Vagina (tissue), 2 donors: ENCODE measurements at regions not wholly inside any gene's neighbourhood (a gene's known extent, or its start where the extent isn't known, plus 50 kb on each side); places are given as distances from the start of the nearest gene placed in this dataset.

Experiments used
- CTCF ChIP-seq, 3 experiments: fragments of 450-650 bp in 2 of 3; fragments of 200-600 bp in 1 of 3; sonication (generic) in 1 of 3; IDR thresholded peaks; one replicate each; pipeline ENCODE4 v1.5.1; 2017 to 2019; ENCODE audit warnings: antibody characterized with exemption in 3 of 3, mild to moderate bottlenecking in 2 of 3, moderate library complexity in 2 of 3
- POLR2A ChIP-seq, 2 donors: fragments of 450-650 bp; IDR thresholded peaks; one replicate each; pipeline ENCODE4 v1.6.1; 2017; ENCODE audit warnings: antibody characterized with exemption in 2 of 2, mild to moderate bottlenecking in 2 of 2, moderate library complexity in 2 of 2
- POLR2AphosphoS5 ChIP-seq, 2 donors: sonication (generic); formaldehyde crosslinking; IDR thresholded peaks; one replicate each; pipeline ENCODE4 v1.9.0; 2017; ENCODE audit warnings: antibody characterized with exemption in 2 of 2, mild to moderate bottlenecking in 2 of 2, low read depth in 1 of 2; ENCODE audit not compliant: insufficient read depth in 1 of 2

DNA sequence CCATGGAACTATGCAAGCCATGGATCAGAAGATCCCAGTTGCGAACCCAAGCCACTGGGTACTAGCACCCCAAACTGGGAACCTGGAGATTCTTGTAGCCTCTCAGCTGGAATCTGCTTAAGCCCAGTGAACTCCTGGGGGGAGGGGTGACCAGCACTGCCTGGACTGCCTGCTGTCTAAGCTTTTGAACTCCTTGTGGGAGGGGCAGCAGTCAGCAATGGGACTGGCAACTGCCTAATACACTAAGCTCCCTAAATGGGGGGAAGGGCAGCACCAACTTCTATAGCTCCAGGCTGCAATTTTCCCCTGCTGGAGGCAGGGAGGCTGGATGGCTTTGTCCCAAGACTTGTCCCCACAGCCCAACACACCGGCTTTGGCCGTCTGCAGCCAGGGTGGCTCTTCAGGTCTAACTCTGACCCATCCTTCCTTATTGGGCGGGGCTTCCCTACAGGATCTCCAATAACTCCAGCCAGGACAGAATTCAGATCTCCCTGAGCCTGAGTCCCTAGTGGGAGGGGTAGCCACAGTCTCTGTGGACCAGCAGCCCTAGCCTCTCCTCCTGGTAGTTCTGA, 485.1 kb downstream of the SOX5 start:
- TF ChIP-seq CTCF (IDR thresholded peaks at IDR 0.05) (no peak), POLR2A (IDR thresholded peaks at IDR 0.05) (no peak), POLR2AphosphoS5 (IDR thresholded peaks at IDR 0.05; ENCODE audit: insufficient read depth in 1 of 2, low read depth in 1 of 2) (no peak)
